VCaP (cell line): ENCODE measurements at regions not wholly inside any gene's neighbourhood (a gene's known extent, or its start where the extent isn't known, plus 50 kb on each side); places are given as distances from the start of the nearest gene placed in this dataset.

Source experiments
- H3K27ac ChIP-seq: fragments of 450-650 bp; 2 replicates; pipeline ENCODE4 v1.5.1; 2017
- TF ChIP-seq, protein P1 (sequence below): fragments of 450-650 bp; conservative IDR thresholded peaks from 2 replicates; pipeline ENCODE4 v1.5.1; 2017; ENCODE audit warnings: mild to moderate bottlenecking, moderate library complexity

GRCh38 chr2:136381722-136382633 lies 264.0 kb upstream of the CXCR4 start:
- no peak overlapping the region for H3K27ac ChIP-seq
- TF ChIP-seq, protein P1, sequence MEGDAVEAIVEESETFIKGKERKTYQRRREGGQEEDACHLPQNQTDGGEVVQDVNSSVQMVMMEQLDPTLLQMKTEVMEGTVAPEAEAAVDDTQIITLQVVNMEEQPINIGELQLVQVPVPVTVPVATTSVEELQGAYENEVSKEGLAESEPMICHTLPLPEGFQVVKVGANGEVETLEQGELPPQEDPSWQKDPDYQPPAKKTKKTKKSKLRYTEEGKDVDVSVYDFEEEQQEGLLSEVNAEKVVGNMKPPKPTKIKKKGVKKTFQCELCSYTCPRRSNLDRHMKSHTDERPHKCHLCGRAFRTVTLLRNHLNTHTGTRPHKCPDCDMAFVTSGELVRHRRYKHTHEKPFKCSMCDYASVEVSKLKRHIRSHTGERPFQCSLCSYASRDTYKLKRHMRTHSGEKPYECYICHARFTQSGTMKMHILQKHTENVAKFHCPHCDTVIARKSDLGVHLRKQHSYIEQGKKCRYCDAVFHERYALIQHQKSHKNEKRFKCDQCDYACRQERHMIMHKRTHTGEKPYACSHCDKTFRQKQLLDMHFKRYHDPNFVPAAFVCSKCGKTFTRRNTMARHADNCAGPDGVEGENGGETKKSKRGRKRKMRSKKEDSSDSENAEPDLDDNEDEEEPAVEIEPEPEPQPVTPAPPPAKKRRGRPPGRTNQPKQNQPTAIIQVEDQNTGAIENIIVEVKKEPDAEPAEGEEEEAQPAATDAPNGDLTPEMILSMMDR, result no peak

DNA sequence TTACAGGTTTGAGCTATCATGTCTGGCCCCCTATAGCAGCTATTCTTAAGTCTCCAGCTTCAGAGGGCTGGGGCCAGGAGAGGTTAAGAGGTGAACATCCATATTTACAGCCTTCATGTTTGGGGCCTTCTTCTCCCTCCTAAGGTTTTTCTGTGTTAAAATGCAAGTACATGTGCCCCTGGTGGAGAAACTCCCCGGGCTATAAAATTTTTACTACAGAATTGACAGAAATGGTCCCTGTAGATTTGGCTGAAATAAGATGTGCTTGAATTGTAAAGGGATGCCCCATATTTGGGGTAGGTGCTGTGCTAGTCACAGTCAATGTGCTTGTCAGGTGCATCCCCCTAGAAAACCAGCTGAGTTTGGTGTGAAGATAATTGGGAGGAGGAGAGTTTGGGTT lies 263.3 kb upstream of the CXCR4 start:
- no peak overlapping the region for H3K27ac ChIP-seq
- TF ChIP-seq, protein P1, result no peak

- TF ChIP-seq, protein P1, result peak; percentile 84
- no peak overlapping the region for H3K27ac ChIP-seq
These were observed 261.0 kb upstream of the CXCR4 start for GRCh38 chr2:136378712-136379595.

GRCh38 chr2:136377423-136378382 lies 259.8 kb upstream of the CXCR4 start:
- TF ChIP-seq, protein P1, result no peak
- H3K27ac ChIP-seq, result no peak overlapping the region

DNA sequence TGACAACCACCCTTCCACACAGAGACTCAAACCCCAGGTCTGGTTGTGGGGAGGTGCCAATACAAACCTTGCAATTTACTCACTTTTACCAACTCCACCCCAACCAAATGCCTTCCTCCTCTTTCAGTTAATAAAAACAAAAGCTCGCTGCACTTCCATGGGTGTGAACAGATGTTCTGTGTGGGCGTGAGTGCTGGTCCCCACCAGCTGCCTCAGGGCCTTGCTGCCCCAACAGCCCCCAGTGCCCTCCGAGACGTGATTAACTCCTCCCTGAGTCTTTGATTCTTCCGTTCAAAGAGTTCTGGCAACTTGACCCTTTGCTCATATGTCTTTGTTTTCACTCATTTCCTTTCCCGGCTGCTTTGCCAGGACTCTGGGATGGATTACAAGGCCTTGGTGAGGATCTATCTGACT lies 258.9 kb upstream of the CXCR4 start:
- TF ChIP-seq, protein P1, result no peak
- H3K27ac ChIP-seq, result no peak overlapping the region

GRCh38 chr2:136376211-136376610 lies 258.3 kb upstream of the CXCR4 start:
- TF ChIP-seq, protein P1, result no peak
- H3K27ac ChIP-seq, result no peak overlapping the region
